ACHN (cell line): ENCODE measurements at regions not wholly inside any gene's neighbourhood (a gene's known extent, or its start where the extent isn't known, plus 50 kb on each side); places are given as distances from the start of the nearest gene placed in this dataset.

Experiments used
- DNase-seq: peaks from one replicate; pipeline ENCODE4 v3.0.0-alpha.2; 2015
- in situ Hi-C: cut with HindIII; loops from 2 replicates; pipeline ENCODE4 v1.10.0; 2017; ENCODE audit warnings: low sequenced_read_pairs, low pct_ligation_motif_present, low pct_unique_long_range_greater_than_20kb

DNA sequence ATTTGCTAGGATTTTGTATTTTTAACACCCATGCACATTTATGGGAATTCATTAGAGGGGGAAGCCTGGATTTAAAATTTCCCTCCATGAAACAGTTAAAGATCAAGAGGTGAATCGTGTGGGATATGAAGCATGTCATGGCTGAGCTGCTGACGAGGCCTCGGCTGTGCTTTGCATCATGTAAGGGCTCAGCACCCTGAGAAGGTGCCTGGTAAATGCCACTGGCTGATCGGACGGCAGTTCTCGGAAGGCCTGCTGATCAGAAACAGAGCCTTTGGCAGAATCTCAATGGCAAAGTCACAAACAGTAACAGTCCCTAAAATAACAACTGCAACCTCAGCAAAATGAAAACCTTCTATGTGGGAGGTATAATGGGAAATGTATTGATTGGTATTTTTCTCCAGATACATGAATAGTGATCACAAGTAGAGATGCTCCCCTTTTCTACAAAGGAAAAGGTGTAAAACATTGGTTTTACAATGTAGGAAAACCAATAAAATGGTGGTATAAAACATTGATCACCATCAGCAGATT, 53.0 kb upstream of the FUCA2 start:
- DNase-seq = no peak
- in situ Hi-C loops = no loop called here

DNA sequence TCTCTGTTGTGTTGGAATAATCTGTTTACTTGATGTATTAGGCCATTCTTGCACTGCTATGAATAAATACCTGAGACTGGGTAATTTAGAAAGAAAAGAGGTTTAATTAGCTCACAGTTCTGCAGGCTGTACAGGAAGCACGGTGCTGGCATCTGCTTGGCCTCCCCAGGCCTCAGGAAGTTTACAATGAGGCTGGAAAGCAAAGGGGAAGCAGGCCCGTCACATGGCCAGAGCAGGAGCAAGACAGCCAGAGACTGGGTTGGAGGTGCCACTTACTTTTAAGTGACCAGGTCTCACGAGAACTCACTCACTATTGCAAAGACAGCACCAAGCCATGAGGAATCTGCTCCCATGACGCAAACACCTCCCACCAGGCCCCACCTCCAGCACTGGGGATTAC, 50.6 kb upstream of the FUCA2 start:
- DNase-seq = no peak
- in situ Hi-C loops = no loop called here
